Breast epithelium (tissue), 3 donors: ENCODE measurements at regions not wholly inside any gene's neighbourhood (a gene's known extent, or its start where the extent isn't known, plus 50 kb on each side); places are given as distances from the start of the nearest gene placed in this dataset.

ENCODE experiments used
- POLR2AphosphoS5 ChIP-seq, 3 donors: sonication (generic); formaldehyde crosslinking; IDR thresholded peaks; one replicate each; pipeline ENCODE4 v1.6.1; 2017; ENCODE audit warnings: antibody characterized with exemption in 3 of 3
- TF ChIP-seq, protein P1 (sequence below), 3 donors: fragments of 450-650 bp; IDR thresholded peaks; one replicate each; pipeline ENCODE4 v1.5.1; 2016 to 2017; ENCODE audit warnings: antibody characterized with exemption in 3 of 3, mild to moderate bottlenecking in 3 of 3, moderate library complexity in 3 of 3

- TF ChIP-seq, protein P1, sequence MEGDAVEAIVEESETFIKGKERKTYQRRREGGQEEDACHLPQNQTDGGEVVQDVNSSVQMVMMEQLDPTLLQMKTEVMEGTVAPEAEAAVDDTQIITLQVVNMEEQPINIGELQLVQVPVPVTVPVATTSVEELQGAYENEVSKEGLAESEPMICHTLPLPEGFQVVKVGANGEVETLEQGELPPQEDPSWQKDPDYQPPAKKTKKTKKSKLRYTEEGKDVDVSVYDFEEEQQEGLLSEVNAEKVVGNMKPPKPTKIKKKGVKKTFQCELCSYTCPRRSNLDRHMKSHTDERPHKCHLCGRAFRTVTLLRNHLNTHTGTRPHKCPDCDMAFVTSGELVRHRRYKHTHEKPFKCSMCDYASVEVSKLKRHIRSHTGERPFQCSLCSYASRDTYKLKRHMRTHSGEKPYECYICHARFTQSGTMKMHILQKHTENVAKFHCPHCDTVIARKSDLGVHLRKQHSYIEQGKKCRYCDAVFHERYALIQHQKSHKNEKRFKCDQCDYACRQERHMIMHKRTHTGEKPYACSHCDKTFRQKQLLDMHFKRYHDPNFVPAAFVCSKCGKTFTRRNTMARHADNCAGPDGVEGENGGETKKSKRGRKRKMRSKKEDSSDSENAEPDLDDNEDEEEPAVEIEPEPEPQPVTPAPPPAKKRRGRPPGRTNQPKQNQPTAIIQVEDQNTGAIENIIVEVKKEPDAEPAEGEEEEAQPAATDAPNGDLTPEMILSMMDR (IDR thresholded peaks at IDR 0.05) = no peak
- TF ChIP-seq POLR2AphosphoS5 (IDR thresholded peaks at IDR 0.05) = no peak
Measured at GRCh38 chr2:122267947-122268346, 512.5 kb downstream of the TSN start.
